GM23338 (cell line): ENCODE measurements at regions not wholly inside any gene's neighbourhood (a gene's known extent, or its start where the extent isn't known, plus 50 kb on each side); places are given as distances from the start of the nearest gene placed in this dataset.

ENCODE experiments used
- ATAC-seq: fragments of 200-7000 bp; cut with Tn5 transposase; 3 replicates; pipeline ENCODE4 v1.9.1; 2020
- DNase-seq: peaks from one replicate; pipeline ENCODE4 v3.0.0-alpha.2; 2015; ENCODE audit warnings: low spot score
- H2AFZ ChIP-seq: fragments of 200-600 bp; sonication (generic); 2 replicates; pipeline ENCODE4 v1.8.0; 2016; ENCODE audit warnings: antibody characterized with exemption, mild to moderate bottlenecking, moderate library complexity
- H3F3A ChIP-seq: fragments of 200-600 bp; sonication (generic); replicated peaks from 2 replicates; pipeline ENCODE4 v1.8.0; 2017; ENCODE audit warnings: antibody characterized with exemption, mixed run types, low read depth
- H3K27ac ChIP-seq: fragments of 200-600 bp; sonication (generic); 2 replicates; pipeline ENCODE4 v1.6.1; 2016; ENCODE audit warnings: low read depth
- H3K27me3 ChIP-seq: fragments of 200-600 bp; sonication (generic); 2 replicates; pipeline ENCODE4 v1.8.0; 2016; ENCODE audit warnings: mild to moderate bottlenecking, mixed run types, moderate library complexity; ENCODE audit not compliant: insufficient read depth
- H3K36me3 ChIP-seq: fragments of 200-600 bp; sonication (generic); 2 replicates; pipeline ENCODE4 v1.8.0; 2016; ENCODE audit warnings: mild to moderate bottlenecking; ENCODE audit not compliant: insufficient read depth
- H3K4me1 ChIP-seq: fragments of 200-600 bp; sonication (generic); 2 replicates; pipeline ENCODE4 v1.8.0; 2016; ENCODE audit warnings: mild to moderate bottlenecking, moderate library complexity; ENCODE audit not compliant: insufficient read depth
- H3K4me2 ChIP-seq: fragments of 200-600 bp; sonication (generic); 2 replicates; pipeline ENCODE4 v1.7.1; 2017; ENCODE audit warnings: mixed run types
- H3K4me3 ChIP-seq: fragments of 200-600 bp; sonication (generic); 2 replicates; pipeline ENCODE4 v1.6.1; 2016; ENCODE audit warnings: mixed run types
- H3K79me2 ChIP-seq: fragments of 200-600 bp; sonication (generic); replicated peaks from 2 replicates; pipeline ENCODE4 v1.8.0; 2017; ENCODE audit warnings: mild to moderate bottlenecking; ENCODE audit not compliant: insufficient read depth
- H3K9me2 ChIP-seq: fragments of 200-600 bp; sonication (generic); 2 replicates; pipeline ENCODE4 v1.8.0; 2017; ENCODE audit not compliant: insufficient read depth
- H4K20me1 ChIP-seq: fragments of 200-600 bp; sonication (generic); replicated peaks from 2 replicates; pipeline ENCODE4 v1.8.0; 2017; ENCODE audit warnings: mild to moderate bottlenecking; ENCODE audit not compliant: insufficient read depth
- H3K27ac Mint-ChIP-seq: 2 replicates; pipeline ENCODE4 v1.8.0; 2020; ENCODE audit warnings: inconsistent platforms, mild to moderate bottlenecking, moderate library complexity, mixed read lengths
- H3K27me3 Mint-ChIP-seq: 3 replicates; pipeline ENCODE4 v1.8.0; 2022; ENCODE audit warnings: low read depth, mild to moderate bottlenecking, moderate library complexity, mixed read lengths, inconsistent platforms; ENCODE audit not compliant: insufficient read depth, poor library complexity
- H3K36me3 Mint-ChIP-seq: 3 replicates; pipeline ENCODE4 v1.8.0; 2021; ENCODE audit warnings: low read depth, mild to moderate bottlenecking, inconsistent platforms, moderate library complexity, mixed read lengths
- H3K4me1 Mint-ChIP-seq: 3 replicates; pipeline ENCODE4 v1.8.0; 2020; ENCODE audit warnings: mild to moderate bottlenecking, inconsistent platforms, mixed read lengths
- H3K4me3 Mint-ChIP-seq: 3 replicates; pipeline ENCODE4 v1.8.0; 2021; ENCODE audit warnings: moderate library complexity, mild to moderate bottlenecking, inconsistent platforms, mixed read lengths
- H3K9me3 Mint-ChIP-seq: 3 replicates; pipeline ENCODE4 v1.8.0; 2020; ENCODE audit warnings: moderate library complexity, mild to moderate bottlenecking, inconsistent platforms, mixed read lengths
- CTCF ChIP-seq, 2 experiments: fragments of 200-600 bp in 1 of 2; sonication (generic) in 1 of 2; conservative IDR thresholded peaks; 2 replicates each; pipeline versions ENCODE4 v1.5.1 to v1.6.1; 2016 to 2017; ENCODE audit warnings: antibody characterized with exemption in 2 of 2, low read depth in 2 of 2, mild to moderate bottlenecking in 2 of 2, moderate library complexity in 1 of 2
- EZH2phosphoT487 ChIP-seq: fragments of 200-600 bp; sonication (generic); IDR thresholded peaks from one replicate; pipeline ENCODE4 v1.8.1; 2018; ENCODE audit warnings: antibody characterized with exemption; ENCODE audit not compliant: unreplicated experiment
- JUNB ChIP-seq: IDR thresholded peaks from one replicate; pipeline ENCODE4 v1.6.1; 2016; ENCODE audit warnings: antibody characterized with exemption; ENCODE audit not compliant: unreplicated experiment
- NANOG ChIP-seq: IDR thresholded peaks from 2 replicates; pipeline ENCODE4 v1.6.1; 2016; ENCODE audit warnings: antibody characterized with exemption, borderline replicate concordance
- POLR2AphosphoS5 ChIP-seq: IDR thresholded peaks from 2 replicates; pipeline ENCODE4 v1.6.1; 2016; ENCODE audit warnings: antibody characterized with exemption, low read depth
- REST ChIP-seq: IDR thresholded peaks from one replicate; pipeline ENCODE4 v1.6.1; 2018; ENCODE audit warnings: antibody characterized with exemption; ENCODE audit not compliant: unreplicated experiment
- STAT1 ChIP-seq: IDR thresholded peaks from one replicate; pipeline ENCODE4 v1.6.1; 2016; ENCODE audit warnings: antibody characterized with exemption; ENCODE audit not compliant: unreplicated experiment
- ZNF114 ChIP-seq: fragments of 250-450 bp; sonication (Bioruptor Pico); IDR thresholded peaks from 2 replicates; pipeline ENCODE4 v1.5.0; 2020; ENCODE audit warnings: mild to moderate bottlenecking, moderate library complexity
- ZNF331 ChIP-seq: fragments of 250-450 bp; sonication (Bioruptor Pico); IDR thresholded peaks from 2 replicates; pipeline ENCODE4 v1.5.0; 2020; ENCODE audit warnings: low read depth, mild to moderate bottlenecking, moderate library complexity
- ZNF462 ChIP-seq: fragments of 250-450 bp; sonication (Bioruptor Pico); IDR thresholded peaks from 2 replicates; pipeline ENCODE4 v1.5.0; 2020; ENCODE audit warnings: mild to moderate bottlenecking, moderate library complexity

GRCh38 chr11:45017329-45017728 is 66.6 kb upstream of the TP53I11 start (continued):
- no peak for TF ChIP-seq REST
- peak; percentile 67 to 79 for TF ChIP-seq CTCF (conservative IDR thresholded peaks at IDR 0.05; ENCODE audit: low read depth in 2 of 2)
- no peak for TF ChIP-seq NANOG

- H3K4me1 ChIP-seq = peaks cover 27% of the 10 kb centered on the region
- no peak for DNase-seq
- no peak for ATAC-seq
These were observed 70.3 kb upstream of the TP53I11 start for GRCh38 chr11:45021001-45021400.

More at GRCh38 chr11:45021001-45021400, 70.3 kb upstream of the TP53I11 start:
- peaks cover 23% of the 10 kb centered on the region for H3K4me1 Mint-ChIP-seq
- H3K27ac Mint-ChIP-seq = no peak overlapping the region
- Histone ChIP-seq H3K36me3 (no peaks in the 10 kb centered on the region), H3K27me3 (no peaks in the 10 kb centered on the region), H2AFZ (no peak overlapping the region), H3K79me2 (no peaks in the 10 kb centered on the region), H4K20me1 (no peaks in the 10 kb centered on the region), H3K27ac (no peak overlapping the region), H3K9me2 (no peaks in the 10 kb centered on the region), H3K4me2 (peak overlapping the region; percentile 59; the same call in 1 of the 2 replicates), H3F3A (no peaks in the 10 kb centered on the region), H3K4me3 (no peak overlapping the region)
- TF ChIP-seq NANOG (no peak), STAT1 (no peak), CTCF (conservative IDR thresholded peaks at IDR 0.05; ENCODE audit: low read depth in 2 of 2) (no peak), EZH2phosphoT487 (no peak), ZNF114 (CRISPR knock-in tag) (no peak), POLR2AphosphoS5 (no peak), JUNB (no peak), ZNF331 (CRISPR knock-in tag) (no peak), ZNF462 (CRISPR knock-in tag) (no peak)
- H3K9me3 Mint-ChIP-seq = no peaks in the 10 kb centered on the region
- peaks cover 17% of the 10 kb centered on the region for H3K27me3 Mint-ChIP-seq
- H3K4me3 Mint-ChIP-seq = no peak overlapping the region; the same call in 2 of the 3 replicates
- H3K36me3 Mint-ChIP-seq = no peaks in the 10 kb centered on the region; the same call in 2 of the 3 replicates
